ENCODE measurements at regions not wholly inside any gene's neighbourhood (a gene's known extent, or its start where the extent isn't known, plus 50 kb on each side); places are given as distances from the start of the nearest gene placed in this dataset.

- no peak for DNase-seq
These were observed 62.7 kb upstream of the CPLX2 start for GRCh38 chr5:175808711-175809110.

- no peak for DNase-seq
These were observed 61.8 kb upstream of the CPLX2 start for GRCh38 chr5:175809531-175810121.

GRCh38 chr5:175810457-175810856, 60.9 kb upstream of the CPLX2 start:
- no peak for DNase-seq

- DNase-seq: no peak
These were observed 59.8 kb upstream of the CPLX2 start for GRCh38 chr5:175811589-175811988.

DNA sequence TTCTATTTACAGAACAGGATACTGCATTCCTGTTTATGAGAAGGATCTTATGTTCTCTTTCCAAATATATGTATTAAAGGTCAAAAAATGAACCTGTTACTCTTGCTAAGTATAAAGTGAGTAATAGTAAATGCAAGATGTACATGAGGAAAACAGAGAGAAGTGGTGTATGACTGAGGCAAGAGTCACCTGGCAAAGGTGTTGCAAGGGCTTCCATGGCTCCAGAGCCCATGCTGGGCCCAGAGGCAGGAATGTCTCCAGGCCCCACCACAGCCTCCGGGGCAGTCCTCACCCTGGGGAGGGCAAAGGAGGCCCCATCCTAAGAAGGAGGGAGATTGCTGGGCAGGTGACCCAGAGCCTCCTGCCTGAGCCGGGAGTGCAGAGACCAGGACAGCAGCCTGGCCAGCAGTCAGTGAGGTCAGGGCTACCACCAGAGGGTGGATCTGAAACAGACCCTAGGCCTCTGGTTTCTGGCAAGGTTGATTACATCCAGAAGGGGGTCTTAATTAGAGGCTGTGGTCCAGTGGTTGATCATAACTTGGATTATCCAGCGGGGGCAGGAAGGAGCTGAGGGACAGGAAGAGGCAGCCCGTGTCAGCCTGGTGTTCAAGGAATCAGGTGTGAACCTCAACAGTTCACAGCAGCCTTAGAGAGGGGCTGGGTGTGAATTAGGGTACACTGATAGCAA, 57.3 kb upstream of the CPLX2 start:
- no peak for DNase-seq

GRCh38 chr5:175814691-175815090, 56.7 kb upstream of the CPLX2 start:
- DNase-seq: no peak

DNA sequence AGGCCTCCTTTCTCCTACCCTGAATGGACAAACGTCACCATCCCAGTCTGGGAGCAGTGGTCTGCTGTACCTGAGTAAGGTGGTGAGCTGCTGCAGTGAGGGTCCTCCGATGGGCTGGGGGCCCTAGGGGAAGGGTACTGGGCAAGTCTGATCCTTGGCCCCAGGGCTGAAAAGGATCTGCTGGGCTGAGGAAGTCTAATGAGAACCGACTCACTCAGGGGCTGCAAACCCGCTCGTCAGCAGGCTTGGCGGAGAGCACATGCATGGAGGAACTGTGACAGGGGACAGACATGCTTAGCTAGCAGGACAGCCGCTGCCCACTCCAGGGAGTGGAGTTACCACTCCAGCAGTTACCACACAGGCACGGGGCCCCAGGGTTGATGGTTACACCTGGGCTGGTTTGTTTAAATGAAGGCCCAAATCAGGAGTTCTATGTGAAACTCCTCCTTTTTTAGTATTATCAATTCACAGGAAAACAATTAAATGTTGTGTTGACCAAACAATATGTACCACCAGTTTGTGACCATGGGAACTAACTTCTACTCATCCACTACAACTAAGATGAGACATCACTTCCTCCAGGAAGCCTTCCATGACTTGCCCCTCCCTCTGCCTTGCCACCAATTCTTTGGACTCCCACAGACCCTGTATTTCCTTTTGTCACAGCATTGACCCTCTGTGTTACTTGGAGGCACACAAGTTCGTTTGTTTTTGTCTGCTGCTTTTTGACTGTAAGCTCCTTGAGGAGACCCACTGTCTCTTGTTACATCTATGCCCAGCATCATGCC, 56.1 kb upstream of the CPLX2 start:
- DNase-seq: no peak

- no peak for DNase-seq
These were observed 55.0 kb upstream of the CPLX2 start for GRCh38 chr5:175816348-175816747.

- DNase-seq: no peak
These were observed 52.3 kb upstream of the CPLX2 start for GRCh38 chr5:175819090-175819425.

DNA sequence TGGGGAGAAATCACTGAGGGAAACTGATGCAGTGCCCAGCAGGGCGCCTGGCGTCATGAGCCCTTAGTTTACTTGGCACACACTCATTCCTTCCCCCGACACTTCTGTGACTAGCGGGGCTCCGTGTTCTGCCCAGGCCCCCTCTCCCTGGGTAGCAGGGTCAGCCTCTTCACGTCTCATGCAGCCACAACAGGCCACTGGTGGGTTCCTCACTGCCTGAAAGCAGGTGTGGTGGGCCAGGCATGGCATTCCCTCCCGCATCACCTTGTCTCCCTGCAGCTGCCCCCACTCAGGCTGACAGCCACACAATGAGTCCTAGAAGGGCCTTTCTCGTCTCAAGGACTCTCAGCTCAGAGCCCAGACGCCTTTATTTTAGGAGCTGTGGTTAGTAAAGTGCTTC, 51.1 kb upstream of the CPLX2 start:
- DNase-seq: no peak

Data from CD4-positive, alpha-beta T cell treated with Interleukin-17A for 4 hours (primary cell).